Breast epithelium (tissue), 4 donors: ENCODE measurements at regions not wholly inside any gene's neighbourhood (a gene's known extent, or its start where the extent isn't known, plus 50 kb on each side); places are given as distances from the start of the nearest gene placed in this dataset.

ENCODE experiments used
- DNase-seq, 2 donors: peaks; one replicate each; pipeline ENCODE4 v3.0.0-alpha.2; 2019; ENCODE audit warnings: low spot score in 2 of 2
- H3K27ac ChIP-seq, 2 donors: fragments of 200-600 bp; sonication (generic) in 1 of 2; one replicate each; pipeline ENCODE4 v1.5.1; 2016 to 2019; ENCODE audit warnings: mild to moderate bottlenecking in 1 of 2
- H3K27me3 ChIP-seq, 2 donors: fragments of 200-600 bp; sonication (generic) in 1 of 2; one replicate each; pipeline versions ENCODE4 v1.5.1 to v1.6.0; 2017 to 2019; ENCODE audit warnings: control low read depth in 1 of 2, mild to moderate bottlenecking in 1 of 2
- H3K36me3 ChIP-seq: fragments of 200-600 bp; one replicate; pipeline ENCODE4 v1.5.1; 2019
- H3K4me1 ChIP-seq, 2 donors: fragments of 200-600 bp; sonication (generic); one replicate each; pipeline ENCODE4 v1.5.1; 2016 to 2019; ENCODE audit warnings: control low read depth in 1 of 2
- H3K4me3 ChIP-seq, 3 donors: fragments of 200-600 bp; sonication (generic); 1 replicate in 2 of 3; 2 replicates in 1 of 3; pipeline ENCODE4 v1.5.1; 2016 to 2019; ENCODE audit warnings: mild to moderate bottlenecking in 3 of 3, moderate library complexity in 2 of 3
- H3K9me3 ChIP-seq, 2 donors: fragments of 200-600 bp; sonication (generic) in 1 of 2; one replicate each; pipeline ENCODE4 v1.5.1; 2016 to 2019; ENCODE audit warnings: control low read depth in 1 of 2
- CTCF ChIP-seq, 3 donors: fragments of 450-650 bp; IDR thresholded peaks; one replicate each; pipeline ENCODE4 v1.5.1; 2016 to 2017; ENCODE audit warnings: antibody characterized with exemption in 3 of 3, mild to moderate bottlenecking in 3 of 3, moderate library complexity in 3 of 3
- POLR2A ChIP-seq: fragments of 450-650 bp; IDR thresholded peaks from one replicate; pipeline ENCODE4 v1.6.1; 2016; ENCODE audit warnings: antibody characterized with exemption, mild to moderate bottlenecking, moderate library complexity
- POLR2AphosphoS5 ChIP-seq, 3 donors: sonication (generic); formaldehyde crosslinking; IDR thresholded peaks; one replicate each; pipeline ENCODE4 v1.6.1; 2017; ENCODE audit warnings: antibody characterized with exemption in 3 of 3
- intact Hi-C: fragments of 100-400 bp; cut with DNase I; formaldehyde crosslinking; loops from one replicate; pipeline ENCODE4 v1.15.1; 2023; ENCODE audit warnings: low total_unique reads

- intact Hi-C loops = no loop called here
- no peak for TF ChIP-seq CTCF (IDR thresholded peaks at IDR 0.05)
- TF ChIP-seq POLR2AphosphoS5 (IDR thresholded peaks at IDR 0.05) = no peak
- TF ChIP-seq POLR2A = no peak
- H3K36me3 ChIP-seq = no peaks in the 10 kb centered on the region
- no peaks in the 10 kb centered on the region for H3K4me1 ChIP-seq
- DNase-seq = no peak
- no peaks in the 10 kb centered on the region for H3K27me3 ChIP-seq
- H3K9me3 ChIP-seq = peaks cover 0 to 6% of the 10 kb centered on the region in 2 donors
- no peak overlapping the region for H3K4me3 ChIP-seq
- H3K27ac ChIP-seq = no peak overlapping the region
Measured at GRCh38 chr11:109526061-109526460, 104.1 kb downstream of the C11orf87 start.

GRCh38 chr11:109526931-109527330, 104.9 kb downstream of the C11orf87 start:
- no peak overlapping the region for H3K27ac ChIP-seq
- intact Hi-C loops = no loop called here
- DNase-seq = no peak
- no peaks in the 10 kb centered on the region for H3K27me3 ChIP-seq
- H3K9me3 ChIP-seq = peaks cover 0 to 6% of the 10 kb centered on the region in 2 donors
- no peaks in the 10 kb centered on the region for H3K36me3 ChIP-seq
- H3K4me3 ChIP-seq = no peak overlapping the region
- no peak for TF ChIP-seq POLR2AphosphoS5 (IDR thresholded peaks at IDR 0.05)
- TF ChIP-seq CTCF (IDR thresholded peaks at IDR 0.05) = no peak
- TF ChIP-seq POLR2A = no peak
- no peaks in the 10 kb centered on the region for H3K4me1 ChIP-seq

- Histone ChIP-seq H3K9me3 (peaks cover 0 to 6% of the 10 kb centered on the region in 2 donors), H3K27ac (no peak overlapping the region)
Measured at GRCh38 chr11:109527496-109527895, 105.5 kb downstream of the C11orf87 start.

GRCh38 chr11:109547356-109548027, 125.5 kb downstream of the C11orf87 start:
- no peak for DNase-seq
- no peaks in the 10 kb centered on the region for H3K4me1 ChIP-seq

More at GRCh38 chr11:109527496-109527895, 105.5 kb downstream of the C11orf87 start:
- no peak overlapping the region for H3K4me3 ChIP-seq
- no peaks in the 10 kb centered on the region for H3K36me3 ChIP-seq
- TF ChIP-seq POLR2AphosphoS5 (IDR thresholded peaks at IDR 0.05) (no peak), CTCF (IDR thresholded peaks at IDR 0.05) (no peak), POLR2A (no peak)
- no peaks in the 10 kb centered on the region for H3K27me3 ChIP-seq
- DNase-seq = no peak
- intact Hi-C loops = no loop called here
- no peaks in the 10 kb centered on the region for H3K4me1 ChIP-seq

GRCh38 chr11:109552376-109552775, 130.4 kb downstream of the C11orf87 start:
- H3K9me3 ChIP-seq = no peaks in the 10 kb centered on the region
- no peak overlapping the region for H3K27ac ChIP-seq
- H3K4me3 ChIP-seq = no peak overlapping the region
- no peaks in the 10 kb centered on the region for H3K36me3 ChIP-seq
- DNase-seq = no peak
- H3K4me1 ChIP-seq = no peaks in the 10 kb centered on the region
- no peak for TF ChIP-seq POLR2AphosphoS5 (IDR thresholded peaks at IDR 0.05)
- no peak for TF ChIP-seq POLR2A
- TF ChIP-seq CTCF (IDR thresholded peaks at IDR 0.05) = no peak
- no peaks in the 10 kb centered on the region for H3K27me3 ChIP-seq
- intact Hi-C loops = no loop called here

More at GRCh38 chr11:109547356-109548027, 125.5 kb downstream of the C11orf87 start:
- Histone ChIP-seq H3K4me3 (no peak overlapping the region), H3K27ac (no peak overlapping the region), H3K27me3 (no peaks in the 10 kb centered on the region), H3K9me3 (no peaks in the 10 kb centered on the region), H3K36me3 (no peaks in the 10 kb centered on the region)
- intact Hi-C loops = no loop called here
- no peak for TF ChIP-seq POLR2AphosphoS5 (IDR thresholded peaks at IDR 0.05)
